Ishikawa (cell line): ENCODE measurements at regions not wholly inside any gene's neighbourhood (a gene's known extent, or its start where the extent isn't known, plus 50 kb on each side); places are given as distances from the start of the nearest gene placed in this dataset.

Source experiments
- CEBPB ChIP-seq: IDR thresholded peaks from 2 replicates; pipeline ENCODE4 v1.6.1; 2012
- CREB1 ChIP-seq: IDR thresholded peaks from 2 replicates; pipeline ENCODE4 v1.6.1; 2012; ENCODE audit warnings: low read depth
- EGR1 ChIP-seq: IDR thresholded peaks from 2 replicates; pipeline ENCODE4 v1.6.1; 2012
- EP300 ChIP-seq: IDR thresholded peaks from 2 replicates; pipeline ENCODE4 v1.6.1; 2012; ENCODE audit warnings: borderline replicate concordance
- FOXM1 ChIP-seq: IDR thresholded peaks from 2 replicates; pipeline ENCODE4 v1.6.1; 2012; ENCODE audit warnings: low read depth, borderline replicate concordance
- RAD21 ChIP-seq: IDR thresholded peaks from 2 replicates; pipeline ENCODE4 v1.6.1; 2012; ENCODE audit warnings: low read depth
- TAF1 ChIP-seq: IDR thresholded peaks from 2 replicates; pipeline ENCODE4 v1.6.1; 2012; ENCODE audit warnings: low read depth, mild to moderate bottlenecking
- TCF12 ChIP-seq: IDR thresholded peaks from 2 replicates; pipeline ENCODE4 v1.6.1; 2012; ENCODE audit warnings: low read depth
- TEAD4 ChIP-seq: IDR thresholded peaks from 2 replicates; pipeline ENCODE4 v1.6.1; 2012
- YY1 ChIP-seq: IDR thresholded peaks from 2 replicates; pipeline ENCODE4 v1.6.1; 2012; ENCODE audit warnings: low read depth
- ZBTB7A ChIP-seq: IDR thresholded peaks from 2 replicates; pipeline ENCODE4 v1.6.1; 2012; ENCODE audit warnings: low read depth
- TF ChIP-seq, protein P1 (sequence below): IDR thresholded peaks from 2 replicates; pipeline ENCODE4 v1.6.1; 2012; ENCODE audit warnings: low read depth, mild to moderate bottlenecking
- TF ChIP-seq, protein P2 (sequence below): IDR thresholded peaks from 2 replicates; pipeline ENCODE4 v1.6.1; 2012

DNA sequence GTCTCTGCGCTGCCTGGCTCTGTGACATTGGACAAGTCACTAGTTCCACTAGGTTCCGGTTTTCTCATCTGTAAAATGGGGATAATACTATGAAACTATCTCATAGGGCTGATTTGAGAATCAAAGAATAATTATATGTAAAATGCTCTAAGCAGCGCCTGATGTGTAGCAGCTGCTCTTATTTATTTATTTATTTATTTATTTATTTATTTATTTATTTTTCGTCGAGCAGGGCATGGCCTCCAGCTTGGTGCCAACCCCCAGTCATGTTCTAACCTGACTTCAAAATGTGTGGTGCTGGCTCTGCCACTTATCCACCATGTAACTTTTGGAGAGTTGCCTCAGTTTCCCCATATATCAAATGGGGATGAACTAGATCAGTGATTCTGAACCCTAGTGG lies 93.5 kb upstream of the GSC start:
- no peak for TF ChIP-seq TEAD4
- TF ChIP-seq EP300 = no peak
- TF ChIP-seq, protein P1, sequence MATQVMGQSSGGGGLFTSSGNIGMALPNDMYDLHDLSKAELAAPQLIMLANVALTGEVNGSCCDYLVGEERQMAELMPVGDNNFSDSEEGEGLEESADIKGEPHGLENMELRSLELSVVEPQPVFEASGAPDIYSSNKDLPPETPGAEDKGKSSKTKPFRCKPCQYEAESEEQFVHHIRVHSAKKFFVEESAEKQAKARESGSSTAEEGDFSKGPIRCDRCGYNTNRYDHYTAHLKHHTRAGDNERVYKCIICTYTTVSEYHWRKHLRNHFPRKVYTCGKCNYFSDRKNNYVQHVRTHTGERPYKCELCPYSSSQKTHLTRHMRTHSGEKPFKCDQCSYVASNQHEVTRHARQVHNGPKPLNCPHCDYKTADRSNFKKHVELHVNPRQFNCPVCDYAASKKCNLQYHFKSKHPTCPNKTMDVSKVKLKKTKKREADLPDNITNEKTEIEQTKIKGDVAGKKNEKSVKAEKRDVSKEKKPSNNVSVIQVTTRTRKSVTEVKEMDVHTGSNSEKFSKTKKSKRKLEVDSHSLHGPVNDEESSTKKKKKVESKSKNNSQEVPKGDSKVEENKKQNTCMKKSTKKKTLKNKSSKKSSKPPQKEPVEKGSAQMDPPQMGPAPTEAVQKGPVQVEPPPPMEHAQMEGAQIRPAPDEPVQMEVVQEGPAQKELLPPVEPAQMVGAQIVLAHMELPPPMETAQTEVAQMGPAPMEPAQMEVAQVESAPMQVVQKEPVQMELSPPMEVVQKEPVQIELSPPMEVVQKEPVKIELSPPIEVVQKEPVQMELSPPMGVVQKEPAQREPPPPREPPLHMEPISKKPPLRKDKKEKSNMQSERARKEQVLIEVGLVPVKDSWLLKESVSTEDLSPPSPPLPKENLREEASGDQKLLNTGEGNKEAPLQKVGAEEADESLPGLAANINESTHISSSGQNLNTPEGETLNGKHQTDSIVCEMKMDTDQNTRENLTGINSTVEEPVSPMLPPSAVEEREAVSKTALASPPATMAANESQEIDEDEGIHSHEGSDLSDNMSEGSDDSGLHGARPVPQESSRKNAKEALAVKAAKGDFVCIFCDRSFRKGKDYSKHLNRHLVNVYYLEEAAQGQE = no peak
- TF ChIP-seq, protein P2, sequence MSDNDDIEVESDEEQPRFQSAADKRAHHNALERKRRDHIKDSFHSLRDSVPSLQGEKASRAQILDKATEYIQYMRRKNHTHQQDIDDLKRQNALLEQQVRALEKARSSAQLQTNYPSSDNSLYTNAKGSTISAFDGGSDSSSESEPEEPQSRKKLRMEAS = no peak
- no peak for TF ChIP-seq EGR1
- no peak for TF ChIP-seq TAF1
- TF ChIP-seq YY1 = no peak
- no peak for TF ChIP-seq FOXM1
- no peak for TF ChIP-seq RAD21
- TF ChIP-seq CEBPB = no peak
- no peak for TF ChIP-seq CREB1
- no peak for TF ChIP-seq TCF12
- TF ChIP-seq ZBTB7A = no peak
